ENCODE measurements at regions not wholly inside any gene's neighbourhood (a gene's known extent, or its start where the extent isn't known, plus 50 kb on each side); places are given as distances from the start of the nearest gene placed in this dataset.

DNA sequence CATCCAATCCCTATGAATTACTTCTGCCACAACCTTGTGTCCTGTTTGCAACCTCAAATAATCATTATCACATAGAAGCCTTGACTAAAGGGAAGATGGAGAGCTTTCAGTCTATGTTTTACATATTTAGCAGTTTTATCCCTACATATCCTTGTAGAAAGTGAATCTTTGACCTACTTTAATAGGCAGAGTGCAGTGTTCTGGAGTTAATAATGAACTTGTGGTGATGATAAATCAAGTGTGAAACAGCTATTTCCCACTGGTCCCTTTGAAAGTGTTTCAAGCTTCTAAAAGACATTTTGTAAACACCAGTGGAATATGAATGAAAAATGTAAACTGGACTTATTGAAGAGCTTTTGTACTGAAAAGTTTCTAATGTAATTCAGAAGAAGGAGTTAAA lies 406.7 kb downstream of the GABRG2 start:
- H3K36me3 Mint-ChIP-seq (ENCODE audit: insufficient read depth, unreplicated experiment): no peaks in the 10 kb centered on the region
- Histone ChIP-seq H3K4me3 (ENCODE audit: low read depth, low read length) (no peak overlapping the region), H3K9me3 (no peaks in the 10 kb centered on the region), H3K36me3 (ENCODE audit: control insufficient read depth, insufficient read depth, low read length) (no peaks in the 10 kb centered on the region), H3K4me1 (no peaks in the 10 kb centered on the region), H3K27me3 (replicated peaks; ENCODE audit: control insufficient read depth, insufficient read depth, low read length) (no peaks in the 10 kb centered on the region)
- no peaks in the 10 kb centered on the region for H3K9me3 Mint-ChIP-seq (ENCODE audit: unreplicated experiment)
- H3K27ac Mint-ChIP-seq (ENCODE audit: unreplicated experiment): no peak overlapping the region
- CTCF ChIA-PET: no interaction called here
- POLR2A ChIA-PET: no interaction called here
- no TSS peak for BruUV-seq (replicated peaks)
- H3K27me3 Mint-ChIP-seq (ENCODE audit: insufficient read depth, unreplicated experiment): no peaks in the 10 kb centered on the region
- H3K4me1 Mint-ChIP-seq (ENCODE audit: low read depth, unreplicated experiment): no peaks in the 10 kb centered on the region
- DNase-seq: no peak
- intact Hi-C loops (cut with micrococcal nuclease; ENCODE audit: unreplicated experiment): no loop called here
- no peak overlapping the region for H3K4me3 Mint-ChIP-seq (ENCODE audit: unreplicated experiment)
- TF ChIP-seq, protein P1, sequence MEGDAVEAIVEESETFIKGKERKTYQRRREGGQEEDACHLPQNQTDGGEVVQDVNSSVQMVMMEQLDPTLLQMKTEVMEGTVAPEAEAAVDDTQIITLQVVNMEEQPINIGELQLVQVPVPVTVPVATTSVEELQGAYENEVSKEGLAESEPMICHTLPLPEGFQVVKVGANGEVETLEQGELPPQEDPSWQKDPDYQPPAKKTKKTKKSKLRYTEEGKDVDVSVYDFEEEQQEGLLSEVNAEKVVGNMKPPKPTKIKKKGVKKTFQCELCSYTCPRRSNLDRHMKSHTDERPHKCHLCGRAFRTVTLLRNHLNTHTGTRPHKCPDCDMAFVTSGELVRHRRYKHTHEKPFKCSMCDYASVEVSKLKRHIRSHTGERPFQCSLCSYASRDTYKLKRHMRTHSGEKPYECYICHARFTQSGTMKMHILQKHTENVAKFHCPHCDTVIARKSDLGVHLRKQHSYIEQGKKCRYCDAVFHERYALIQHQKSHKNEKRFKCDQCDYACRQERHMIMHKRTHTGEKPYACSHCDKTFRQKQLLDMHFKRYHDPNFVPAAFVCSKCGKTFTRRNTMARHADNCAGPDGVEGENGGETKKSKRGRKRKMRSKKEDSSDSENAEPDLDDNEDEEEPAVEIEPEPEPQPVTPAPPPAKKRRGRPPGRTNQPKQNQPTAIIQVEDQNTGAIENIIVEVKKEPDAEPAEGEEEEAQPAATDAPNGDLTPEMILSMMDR (IDR thresholded peaks at IDR 0.05; ENCODE audit: insufficient read depth in 1 of 2, low read depth in 1 of 2, low read length in 1 of 2, severe bottlenecking in 1 of 2, unreplicated experiment in 1 of 2): no peak

GRCh38 chr5:162484095-162484494 lies 416.5 kb downstream of the GABRG2 start:
- H3K36me3 Mint-ChIP-seq (ENCODE audit: insufficient read depth, unreplicated experiment): no peaks in the 10 kb centered on the region
- POLR2A ChIA-PET: no interaction called here
- intact Hi-C loops (cut with micrococcal nuclease; ENCODE audit: unreplicated experiment): no loop called here
- TF ChIP-seq, protein P1 (IDR thresholded peaks at IDR 0.05; ENCODE audit: insufficient read depth in 1 of 2, low read depth in 1 of 2, low read length in 1 of 2, severe bottlenecking in 1 of 2, unreplicated experiment in 1 of 2): no peak
- CTCF ChIA-PET: no interaction called here
- H3K4me1 ChIP-seq: no peaks in the 10 kb centered on the region
- no peaks in the 10 kb centered on the region for H3K27me3 Mint-ChIP-seq (ENCODE audit: insufficient read depth, unreplicated experiment)
- no peak overlapping the region for H3K27ac Mint-ChIP-seq (ENCODE audit: unreplicated experiment)
- no peaks in the 10 kb centered on the region for H3K4me1 Mint-ChIP-seq (ENCODE audit: low read depth, unreplicated experiment)
- no TSS peak for BruUV-seq (replicated peaks)
- no peaks in the 10 kb centered on the region for H3K9me3 Mint-ChIP-seq (ENCODE audit: unreplicated experiment)
- H3K27me3 ChIP-seq (replicated peaks; ENCODE audit: control insufficient read depth, insufficient read depth, low read length): no peaks in the 10 kb centered on the region
- no peak overlapping the region for H3K4me3 Mint-ChIP-seq (ENCODE audit: unreplicated experiment)
- no peak overlapping the region for H3K4me3 ChIP-seq (ENCODE audit: low read depth, low read length)
- no peak for DNase-seq
- H3K9me3 ChIP-seq: no peaks in the 10 kb centered on the region
- no peaks in the 10 kb centered on the region for H3K36me3 ChIP-seq (ENCODE audit: control insufficient read depth, insufficient read depth, low read length)

DNA sequence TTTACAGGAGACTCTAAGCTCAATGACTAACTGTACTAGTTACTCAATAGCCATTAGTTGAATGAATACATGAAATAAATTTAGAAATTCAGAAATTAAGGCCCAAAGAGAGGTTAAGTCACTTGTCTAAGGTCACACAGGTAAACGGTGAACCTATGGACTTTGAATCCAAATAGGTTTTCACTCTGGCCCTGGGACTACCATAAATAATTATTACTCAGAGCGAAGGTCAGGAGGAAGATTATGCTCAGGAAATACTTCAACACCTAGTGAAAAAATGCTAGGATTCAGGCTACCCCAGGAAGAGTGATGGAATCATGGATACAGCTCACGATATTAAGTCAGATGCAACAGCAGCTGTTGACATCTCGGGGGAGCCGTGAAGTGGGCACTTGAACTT lies 417.4 kb downstream of the GABRG2 start:
- Mint-ChIP-seq H3K4me1 (ENCODE audit: low read depth, unreplicated experiment) (no peaks in the 10 kb centered on the region), H3K27ac (ENCODE audit: unreplicated experiment) (no peak overlapping the region), H3K9me3 (ENCODE audit: unreplicated experiment) (no peaks in the 10 kb centered on the region), H3K4me3 (ENCODE audit: unreplicated experiment) (no peak overlapping the region), H3K27me3 (ENCODE audit: insufficient read depth, unreplicated experiment) (no peaks in the 10 kb centered on the region), H3K36me3 (ENCODE audit: insufficient read depth, unreplicated experiment) (no peaks in the 10 kb centered on the region)
- intact Hi-C loops (cut with micrococcal nuclease; ENCODE audit: unreplicated experiment): no loop called here
- DNase-seq: no peak
- H3K27me3 ChIP-seq (replicated peaks; ENCODE audit: control insufficient read depth, insufficient read depth, low read length): no peaks in the 10 kb centered on the region
- no peaks in the 10 kb centered on the region for H3K9me3 ChIP-seq
- TF ChIP-seq, protein P1 (IDR thresholded peaks at IDR 0.05; ENCODE audit: insufficient read depth in 1 of 2, low read depth in 1 of 2, low read length in 1 of 2, severe bottlenecking in 1 of 2, unreplicated experiment in 1 of 2): no peak
- H3K36me3 ChIP-seq (ENCODE audit: control insufficient read depth, insufficient read depth, low read length): no peaks in the 10 kb centered on the region
- no peaks in the 10 kb centered on the region for H3K4me1 ChIP-seq
- ChIA-PET CTCF (no interaction called here), POLR2A (no interaction called here)
- no peak overlapping the region for H3K4me3 ChIP-seq (ENCODE audit: low read depth, low read length)
- no TSS peak for BruUV-seq (replicated peaks)

Measured in Caco-2 (cell line).